T-helper 17 cell (primary cell): ENCODE measurements at regions not wholly inside any gene's neighbourhood (a gene's known extent, or its start where the extent isn't known, plus 50 kb on each side); places are given as distances from the start of the nearest gene placed in this dataset.

ENCODE experiments used
- ATAC-seq: fragments of 150-1000 bp; cut with Tn5 transposase; 2 replicates; pipeline ENCODE4 v1.10.0; 2021; ENCODE audit warnings: mild to moderate bottlenecking, moderate library complexity
- DNase-seq, 3 donors: peaks; one replicate each; pipeline versions ENCODE4 v3.0.0 to v3.0.0-alpha.2; 2020 to 2021
- H3K9me3 ChIP-seq: one replicate; pipeline ENCODE4 v1.7.0; 2013; ENCODE audit warnings: low read length, mild to moderate bottlenecking; ENCODE audit not compliant: control insufficient read depth, poor library complexity, severe bottlenecking
- H3K27ac Mint-ChIP-seq: one replicate; pipeline ENCODE4 v1.8.0; 2022; ENCODE audit warnings: mild to moderate bottlenecking, moderate library complexity, mixed read lengths
- H3K27me3 Mint-ChIP-seq: one replicate; pipeline ENCODE4 v1.8.0; 2022; ENCODE audit warnings: mixed read lengths
- H3K36me3 Mint-ChIP-seq: one replicate; pipeline ENCODE4 v1.8.0; 2022; ENCODE audit warnings: low read depth, mixed read lengths
- H3K4me1 Mint-ChIP-seq: one replicate; pipeline ENCODE4 v1.8.0; 2022; ENCODE audit warnings: mild to moderate bottlenecking, mixed read lengths
- H3K4me3 Mint-ChIP-seq: one replicate; pipeline ENCODE4 v1.8.0; 2022; ENCODE audit warnings: mild to moderate bottlenecking, moderate library complexity, mixed read lengths

DNA sequence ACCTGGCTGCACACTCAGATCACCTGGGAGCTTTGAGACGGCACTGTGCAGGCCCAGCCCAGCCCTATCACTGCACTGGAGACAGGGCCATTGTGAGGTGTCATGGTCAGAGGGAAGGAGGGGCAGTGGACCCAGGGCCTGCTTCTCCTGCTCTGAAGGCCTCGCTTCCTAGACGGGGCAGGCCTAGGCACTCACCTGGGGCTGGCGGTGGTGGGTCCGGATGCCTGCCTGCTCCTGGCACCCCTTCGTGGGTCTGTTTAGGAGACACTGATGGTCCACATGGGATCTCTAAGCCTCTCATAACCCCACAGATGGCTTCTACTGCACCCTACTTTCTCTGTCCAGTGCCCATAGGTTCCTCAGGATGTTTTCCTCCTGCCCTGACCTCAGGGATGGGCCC is 230.9 kb downstream of the MATN1 start:
- Mint-ChIP-seq H3K4me3 (no peak overlapping the region), H3K27ac (no peak overlapping the region), H3K36me3 (no peaks in the 10 kb centered on the region), H3K4me1 (no peaks in the 10 kb centered on the region), H3K27me3 (no peaks in the 10 kb centered on the region)
- H3K9me3 ChIP-seq: no peaks in the 10 kb centered on the region
- ATAC-seq (no peak), DNase-seq (no peak)

- H3K27ac Mint-ChIP-seq: no peak overlapping the region
- no peak for ATAC-seq
These were observed 231.6 kb downstream of the MATN1 start for GRCh38 chr1:30491831-30492230.

DNA sequence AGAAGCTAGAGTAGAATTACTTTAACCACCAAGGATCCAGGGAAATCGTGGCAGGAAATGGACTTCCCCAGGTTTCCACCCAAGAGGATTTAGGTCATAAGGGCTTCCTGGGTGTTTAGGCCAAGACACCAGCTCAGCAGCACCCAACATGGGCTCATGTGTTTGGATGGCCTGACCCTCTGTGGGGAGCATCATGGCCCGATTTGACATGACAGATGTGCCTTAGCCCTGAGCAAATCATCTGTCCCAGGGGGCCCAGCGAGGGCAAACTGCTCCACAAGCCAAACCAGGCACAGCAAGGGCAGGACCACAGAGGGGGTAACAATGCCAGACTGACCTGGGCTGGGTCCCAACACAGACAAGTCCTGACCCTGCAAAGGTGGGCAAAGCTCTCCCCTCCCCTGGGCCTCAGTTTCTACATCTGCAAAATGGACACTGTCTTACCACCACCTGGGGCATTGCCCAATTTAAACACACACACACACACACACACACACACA is 232.8 kb downstream of the MATN1 start:
- DNase-seq (no peak), ATAC-seq (no peak)
- Mint-ChIP-seq H3K4me3 (no peak overlapping the region), H3K27me3 (no peaks in the 10 kb centered on the region), H3K4me1 (no peaks in the 10 kb centered on the region), H3K36me3 (no peaks in the 10 kb centered on the region), H3K27ac (no peak overlapping the region)
- H3K9me3 ChIP-seq: no peaks in the 10 kb centered on the region

More at GRCh38 chr1:30491831-30492230, 231.6 kb downstream of the MATN1 start:
- Mint-ChIP-seq H3K36me3 (no peaks in the 10 kb centered on the region), H3K4me1 (no peaks in the 10 kb centered on the region), H3K27me3 (no peaks in the 10 kb centered on the region), H3K4me3 (no peak overlapping the region)
- DNase-seq: no peak
- H3K9me3 ChIP-seq: no peaks in the 10 kb centered on the region

DNA sequence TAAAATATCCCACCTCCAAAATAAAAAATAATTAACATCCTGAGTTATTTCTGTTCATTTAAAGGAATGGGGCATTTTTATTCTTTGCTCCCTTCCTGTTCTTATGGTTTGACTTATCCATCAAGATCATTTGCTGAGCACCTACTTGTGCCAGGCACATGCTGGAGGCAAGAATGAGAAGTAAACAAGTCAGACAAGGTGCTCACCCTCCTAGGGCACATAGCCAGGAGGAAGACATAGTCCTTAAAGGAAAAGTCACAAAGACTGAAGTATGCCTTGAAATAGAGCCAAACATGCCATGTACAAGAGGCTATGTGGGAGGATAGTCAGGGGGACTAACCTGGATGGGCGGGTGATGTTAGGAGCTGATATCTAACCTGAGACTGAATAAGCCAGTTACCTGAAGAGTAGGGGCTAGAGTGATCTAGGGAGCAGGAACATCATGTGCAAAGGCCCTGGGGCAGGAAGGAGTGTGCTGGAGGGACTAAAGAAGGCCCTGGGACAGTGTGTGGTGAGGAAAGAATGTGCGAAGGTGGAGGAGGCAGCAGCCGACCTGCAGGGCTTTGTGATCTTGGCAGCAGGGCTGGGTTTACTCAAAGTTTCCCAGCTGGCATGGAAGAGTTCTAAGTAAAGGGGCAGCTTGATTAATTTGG is 233.5 kb downstream of the MATN1 start:
- H3K9me3 ChIP-seq: no peaks in the 10 kb centered on the region
- Mint-ChIP-seq H3K27me3 (no peaks in the 10 kb centered on the region), H3K4me1 (no peaks in the 10 kb centered on the region), H3K4me3 (no peak overlapping the region), H3K27ac (no peak overlapping the region), H3K36me3 (no peaks in the 10 kb centered on the region)
- DNase-seq: no peak
- ATAC-seq: no peak

GRCh38 chr1:30488324-30488913 is 235.0 kb downstream of the MATN1 start:
- ATAC-seq (no peak), DNase-seq (no peak)
- Mint-ChIP-seq H3K27ac (no peak overlapping the region), H3K4me1 (no peaks in the 10 kb centered on the region), H3K36me3 (no peaks in the 10 kb centered on the region), H3K4me3 (no peak overlapping the region), H3K27me3 (no peaks in the 10 kb centered on the region)
- no peaks in the 10 kb centered on the region for H3K9me3 ChIP-seq

DNA sequence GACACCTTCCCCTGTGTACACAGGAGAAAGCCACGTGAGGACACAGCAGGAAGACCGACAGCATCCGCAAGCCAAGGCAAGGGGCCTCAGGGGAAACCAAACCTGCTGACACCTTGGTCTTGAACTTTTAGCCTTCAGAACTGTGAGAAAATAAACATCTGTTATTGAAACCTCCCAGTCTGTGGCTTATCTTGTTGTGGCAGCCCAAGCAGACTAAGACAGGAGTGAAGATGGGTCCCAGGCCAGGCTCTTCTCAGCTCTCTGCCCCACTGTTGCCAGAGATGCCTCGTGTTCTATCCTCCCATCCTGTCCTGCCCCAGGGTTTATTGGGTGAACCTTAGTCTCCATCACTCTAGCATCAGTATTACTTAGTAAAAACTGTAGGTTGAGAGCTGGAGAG is 236.3 kb downstream of the MATN1 start:
- no peak overlapping the region for H3K27ac Mint-ChIP-seq
- DNase-seq (no peak), ATAC-seq (no peak)
- H3K4me3 Mint-ChIP-seq: no peak overlapping the region
- no peaks in the 10 kb centered on the region for H3K4me1 Mint-ChIP-seq
- H3K9me3 ChIP-seq: peaks cover 3% of the 10 kb centered on the region
- H3K36me3 Mint-ChIP-seq: no peaks in the 10 kb centered on the region
- no peaks in the 10 kb centered on the region for H3K27me3 Mint-ChIP-seq

DNA sequence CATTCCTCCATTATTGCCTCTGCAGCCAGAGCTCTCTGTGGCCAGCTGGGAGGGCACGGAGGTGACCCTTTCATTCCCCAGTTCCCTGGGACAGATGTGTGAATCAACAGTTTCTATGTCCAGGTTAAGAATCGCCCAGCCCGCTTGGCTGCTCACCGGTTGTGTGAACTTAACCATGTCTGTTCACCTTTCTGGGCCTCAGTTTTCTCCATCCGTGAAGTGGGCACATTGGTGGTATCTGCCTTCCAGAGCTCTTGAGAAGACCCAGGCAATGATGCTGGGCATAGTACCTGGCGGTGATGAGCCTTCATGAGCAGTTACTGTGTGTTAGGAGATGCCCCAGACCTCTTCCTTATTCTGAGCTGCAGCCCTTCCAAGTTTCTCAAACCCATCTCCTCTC is 238.3 kb downstream of the MATN1 start:
- peaks cover 3% of the 10 kb centered on the region for H3K9me3 ChIP-seq
- ATAC-seq: no peak
- no peak overlapping the region for H3K4me3 Mint-ChIP-seq
- H3K36me3 Mint-ChIP-seq: no peaks in the 10 kb centered on the region
- no peaks in the 10 kb centered on the region for H3K27me3 Mint-ChIP-seq
- H3K4me1 Mint-ChIP-seq: no peaks in the 10 kb centered on the region
- DNase-seq: no peak
- H3K27ac Mint-ChIP-seq: no peak overlapping the region

DNA sequence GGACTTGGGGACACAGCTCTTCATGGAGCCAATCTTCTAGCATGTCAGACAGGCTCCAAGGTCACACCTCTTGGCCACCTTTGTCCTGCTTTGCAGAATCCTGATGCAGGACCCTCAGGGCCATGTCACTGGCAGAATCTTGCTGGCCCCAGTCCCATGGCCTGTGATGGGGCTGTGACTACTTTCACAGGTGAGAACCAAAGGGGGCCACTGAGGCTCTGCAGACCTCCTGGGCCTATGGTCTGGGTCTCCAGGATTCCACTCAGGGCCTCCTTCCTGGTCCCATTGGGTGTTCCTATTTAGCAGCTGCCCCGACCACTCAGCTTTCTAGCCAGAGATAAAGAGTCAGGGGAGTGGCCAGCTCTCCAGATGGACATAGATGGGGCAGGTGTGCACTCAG is 238.7 kb downstream of the MATN1 start:
- Mint-ChIP-seq H3K27ac (no peak overlapping the region), H3K4me3 (no peak overlapping the region), H3K36me3 (no peaks in the 10 kb centered on the region), H3K4me1 (no peaks in the 10 kb centered on the region), H3K27me3 (no peaks in the 10 kb centered on the region)
- DNase-seq (no peak), ATAC-seq (no peak)
- peaks cover 3% of the 10 kb centered on the region for H3K9me3 ChIP-seq

DNA sequence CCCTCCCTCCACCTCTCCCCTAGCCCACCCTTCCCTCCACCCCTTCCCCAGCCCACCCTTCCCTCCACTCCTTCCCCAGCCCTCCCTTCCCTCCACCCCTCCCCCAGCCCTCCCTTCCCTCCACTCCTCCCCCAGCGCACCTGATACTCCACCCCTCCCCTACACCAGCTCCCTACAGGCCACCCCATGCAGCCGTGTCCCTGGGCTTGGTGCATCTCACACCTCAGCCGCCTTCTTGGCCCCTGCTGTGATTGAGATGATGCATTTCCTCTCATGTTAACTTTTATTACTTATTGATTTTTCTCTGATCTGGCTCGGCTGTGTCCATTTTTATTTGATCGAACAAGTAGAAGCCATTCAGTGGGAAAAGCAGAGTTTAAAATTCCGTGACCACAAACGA is 243.8 kb downstream of the MATN1 start:
- Mint-ChIP-seq H3K4me1 (peaks cover 3% of the 10 kb centered on the region), H3K4me3 (no peak overlapping the region), H3K27ac (no peak overlapping the region), H3K36me3 (no peaks in the 10 kb centered on the region), H3K27me3 (peaks cover 8% of the 10 kb centered on the region)
- peaks cover 3% of the 10 kb centered on the region for H3K9me3 ChIP-seq
- ATAC-seq: no peak
- no peak for DNase-seq

DNA sequence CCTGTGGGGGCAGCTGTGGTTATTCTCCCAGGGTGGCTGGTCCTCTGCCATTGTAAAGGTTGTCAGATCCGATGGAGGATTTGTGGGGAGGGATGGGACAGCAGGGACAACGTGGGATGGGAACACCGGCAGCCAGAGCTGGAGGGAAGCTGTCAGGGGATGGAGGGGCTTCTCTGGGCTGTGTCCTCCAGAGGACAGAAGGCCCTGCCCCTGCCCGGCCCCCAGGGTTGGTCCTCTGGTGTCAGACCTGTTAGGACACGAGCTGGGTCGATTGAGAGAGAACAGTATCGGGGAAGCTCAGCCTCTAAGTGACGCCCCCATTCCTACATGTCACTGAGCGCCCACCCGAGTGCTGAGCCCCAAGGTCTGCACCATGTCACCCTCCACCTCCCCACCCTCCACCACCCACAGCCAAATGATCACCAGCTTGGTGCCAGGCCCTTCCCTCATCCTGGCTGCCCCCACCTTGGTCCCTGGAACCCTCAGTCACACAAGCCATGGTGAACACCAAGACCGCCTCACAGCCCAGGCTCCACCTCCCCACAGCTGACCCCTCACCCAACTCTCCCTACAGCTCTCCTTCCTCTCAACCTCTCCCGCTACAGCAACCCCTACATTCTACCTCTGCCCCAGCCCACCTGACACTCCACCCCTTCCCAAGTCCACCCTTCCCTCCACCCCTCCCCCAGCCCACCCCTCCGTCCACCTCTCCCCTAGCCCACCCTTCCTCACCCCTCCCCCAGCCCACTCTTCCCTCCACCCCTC is 244.4 kb downstream of the MATN1 start:
- no peak for DNase-seq
- H3K27me3 Mint-ChIP-seq: peaks cover 11% of the 10 kb centered on the region

DNA sequence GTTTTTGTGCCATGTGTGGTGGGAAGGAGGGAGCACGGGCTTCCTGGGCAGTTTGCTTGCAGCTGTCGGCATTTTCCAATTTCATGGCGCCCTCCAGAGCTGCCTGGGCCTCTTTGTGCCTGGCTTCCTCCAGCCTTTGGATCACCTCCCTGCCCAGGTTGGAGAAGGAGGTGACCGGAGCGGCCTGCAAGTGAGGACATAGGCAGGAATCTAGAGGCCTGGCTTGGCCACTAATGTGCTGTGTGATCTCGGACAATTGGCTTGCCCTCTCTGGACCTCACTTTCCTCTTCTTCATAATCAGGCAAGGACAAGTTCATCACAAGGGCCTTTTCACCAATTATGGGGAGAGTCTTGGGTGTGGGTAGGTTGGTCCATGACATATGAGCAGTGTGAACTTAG is 245.1 kb downstream of the MATN1 start:
- H3K27me3 Mint-ChIP-seq: peaks cover 11% of the 10 kb centered on the region
- H3K9me3 ChIP-seq: peaks cover 3% of the 10 kb centered on the region
- H3K4me1 Mint-ChIP-seq: peaks cover 3% of the 10 kb centered on the region
- H3K27ac Mint-ChIP-seq: no peak overlapping the region
- H3K4me3 Mint-ChIP-seq: no peak overlapping the region
- H3K36me3 Mint-ChIP-seq: no peaks in the 10 kb centered on the region
- ATAC-seq (no peak), DNase-seq (no peak)

More for the DNA sequence above, 244.4 kb downstream of the MATN1 start:
- peaks cover 3% of the 10 kb centered on the region for H3K9me3 ChIP-seq
- H3K27ac Mint-ChIP-seq: no peak overlapping the region
- H3K4me1 Mint-ChIP-seq: peaks cover 3% of the 10 kb centered on the region
- H3K36me3 Mint-ChIP-seq: no peaks in the 10 kb centered on the region
- ATAC-seq: no peak
- H3K4me3 Mint-ChIP-seq: no peak overlapping the region

DNA sequence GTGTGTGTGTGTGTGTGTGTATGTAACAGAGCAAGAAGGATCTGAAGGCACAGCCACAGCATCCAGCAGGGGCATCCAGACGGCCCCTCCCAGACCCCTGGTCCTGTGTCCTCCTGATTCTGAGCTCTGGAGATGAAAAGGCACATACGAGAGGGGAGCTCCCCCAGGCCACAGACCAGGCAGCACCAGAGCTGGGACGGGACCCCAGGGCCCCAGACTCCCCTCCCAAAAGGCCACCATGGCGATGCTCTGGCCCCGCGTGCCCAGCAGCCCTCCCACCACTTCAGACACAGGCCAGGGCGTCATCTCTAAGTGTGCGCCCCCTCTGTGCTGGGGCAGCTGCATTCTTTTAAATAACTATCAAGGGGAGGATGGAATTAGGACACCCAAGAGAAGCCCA is 245.8 kb downstream of the MATN1 start:
- ATAC-seq: no peak
- Mint-ChIP-seq H3K36me3 (no peaks in the 10 kb centered on the region), H3K4me1 (peaks cover 3% of the 10 kb centered on the region), H3K27me3 (peaks cover 17% of the 10 kb centered on the region), H3K27ac (no peak overlapping the region), H3K4me3 (no peak overlapping the region)
- no peak for DNase-seq
- no peaks in the 10 kb centered on the region for H3K9me3 ChIP-seq

DNA sequence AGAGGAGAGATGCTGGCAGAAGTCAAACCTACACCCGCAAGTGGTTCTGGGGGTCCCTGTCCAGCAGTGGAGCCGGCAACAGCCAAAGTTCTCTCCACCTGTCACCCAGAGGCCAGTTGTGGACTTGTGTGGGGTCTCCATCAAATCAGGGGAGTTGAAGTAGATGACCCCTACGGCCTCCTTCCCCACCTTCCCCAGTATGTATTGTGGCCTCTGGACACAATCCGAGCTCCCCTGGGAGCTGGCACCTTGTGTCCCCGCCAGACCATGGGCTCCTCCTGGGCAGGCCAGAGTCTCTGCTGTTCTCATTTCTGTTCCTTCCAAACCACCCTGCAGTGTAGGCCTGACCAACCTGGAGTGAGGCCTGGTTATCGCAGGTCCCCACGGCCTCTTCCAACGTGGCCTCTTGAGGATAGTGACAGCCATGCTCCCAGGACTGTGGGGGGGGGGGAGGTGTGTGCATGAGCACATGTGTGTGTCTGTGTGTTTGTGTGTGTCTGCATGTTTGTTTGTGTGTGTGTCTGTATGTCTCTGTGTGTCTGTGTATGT is 246.4 kb downstream of the MATN1 start:
- Mint-ChIP-seq H3K36me3 (no peaks in the 10 kb centered on the region), H3K27ac (no peak overlapping the region), H3K4me3 (no peak overlapping the region), H3K27me3 (peaks cover 17% of the 10 kb centered on the region), H3K4me1 (peaks cover 3% of the 10 kb centered on the region)
- no peaks in the 10 kb centered on the region for H3K9me3 ChIP-seq
- no peak for ATAC-seq
- no peak for DNase-seq
